WI38 (cell line): ENCODE measurements at regions not wholly inside any gene's neighbourhood (a gene's known extent, or its start where the extent isn't known, plus 50 kb on each side); places are given as distances from the start of the nearest gene placed in this dataset.

ENCODE experiments used
- H3K4me3 ChIP-seq: 2 replicates; pipeline ENCODE4 v1.5.1; 2011; ENCODE audit warnings: low read depth, mild to moderate bottlenecking, control low read depth, low read length
- TF ChIP-seq, protein P1 (sequence below): IDR thresholded peaks from 2 replicates; pipeline ENCODE4 v1.5.1; 2012; ENCODE audit warnings: low read depth, mild to moderate bottlenecking, control low read depth, low read length

DNA sequence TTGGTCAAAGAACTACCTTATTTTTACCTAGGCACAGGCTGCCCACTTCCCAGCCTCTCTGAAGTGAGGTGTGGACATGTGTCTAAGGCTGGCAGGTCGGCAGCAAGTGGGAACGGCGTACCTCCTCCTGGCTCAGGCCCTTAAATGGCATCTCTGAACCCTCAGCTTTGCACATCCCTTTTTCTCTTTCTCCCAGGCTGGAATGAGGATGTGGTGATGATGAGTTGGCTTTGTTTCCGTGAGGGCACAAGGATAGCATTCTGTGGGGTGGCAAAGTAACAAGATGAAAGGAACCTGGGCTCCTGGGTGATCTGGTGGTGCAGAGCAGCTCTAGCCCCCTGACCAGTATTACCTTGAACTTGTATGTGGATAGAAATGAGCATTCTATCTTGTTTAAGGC is 196.8 kb downstream of the REEP3 start:
- no peak overlapping the region for H3K4me3 ChIP-seq
- TF ChIP-seq, protein P1, sequence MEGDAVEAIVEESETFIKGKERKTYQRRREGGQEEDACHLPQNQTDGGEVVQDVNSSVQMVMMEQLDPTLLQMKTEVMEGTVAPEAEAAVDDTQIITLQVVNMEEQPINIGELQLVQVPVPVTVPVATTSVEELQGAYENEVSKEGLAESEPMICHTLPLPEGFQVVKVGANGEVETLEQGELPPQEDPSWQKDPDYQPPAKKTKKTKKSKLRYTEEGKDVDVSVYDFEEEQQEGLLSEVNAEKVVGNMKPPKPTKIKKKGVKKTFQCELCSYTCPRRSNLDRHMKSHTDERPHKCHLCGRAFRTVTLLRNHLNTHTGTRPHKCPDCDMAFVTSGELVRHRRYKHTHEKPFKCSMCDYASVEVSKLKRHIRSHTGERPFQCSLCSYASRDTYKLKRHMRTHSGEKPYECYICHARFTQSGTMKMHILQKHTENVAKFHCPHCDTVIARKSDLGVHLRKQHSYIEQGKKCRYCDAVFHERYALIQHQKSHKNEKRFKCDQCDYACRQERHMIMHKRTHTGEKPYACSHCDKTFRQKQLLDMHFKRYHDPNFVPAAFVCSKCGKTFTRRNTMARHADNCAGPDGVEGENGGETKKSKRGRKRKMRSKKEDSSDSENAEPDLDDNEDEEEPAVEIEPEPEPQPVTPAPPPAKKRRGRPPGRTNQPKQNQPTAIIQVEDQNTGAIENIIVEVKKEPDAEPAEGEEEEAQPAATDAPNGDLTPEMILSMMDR, result no peak

DNA sequence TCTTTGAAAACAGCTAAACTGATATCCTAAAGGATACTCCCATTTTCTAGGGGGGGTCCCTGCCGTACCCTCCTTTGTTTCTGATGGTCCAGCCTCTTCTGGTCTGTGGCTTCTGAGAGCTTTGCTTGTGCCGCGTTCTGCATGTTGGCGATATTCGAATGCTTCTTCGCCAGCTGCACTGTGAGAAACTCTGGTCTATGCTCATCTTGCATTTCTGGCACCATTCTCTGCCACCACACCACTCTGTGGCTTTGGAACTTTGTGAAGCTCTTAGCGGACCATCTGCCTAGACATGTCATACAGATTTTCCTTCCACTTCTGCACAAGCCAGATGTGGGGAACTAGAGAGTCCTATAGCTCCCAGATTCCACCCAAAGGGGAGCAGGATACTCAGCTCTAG is 197.2 kb downstream of the REEP3 start:
- TF ChIP-seq, protein P1, result no peak

DNA sequence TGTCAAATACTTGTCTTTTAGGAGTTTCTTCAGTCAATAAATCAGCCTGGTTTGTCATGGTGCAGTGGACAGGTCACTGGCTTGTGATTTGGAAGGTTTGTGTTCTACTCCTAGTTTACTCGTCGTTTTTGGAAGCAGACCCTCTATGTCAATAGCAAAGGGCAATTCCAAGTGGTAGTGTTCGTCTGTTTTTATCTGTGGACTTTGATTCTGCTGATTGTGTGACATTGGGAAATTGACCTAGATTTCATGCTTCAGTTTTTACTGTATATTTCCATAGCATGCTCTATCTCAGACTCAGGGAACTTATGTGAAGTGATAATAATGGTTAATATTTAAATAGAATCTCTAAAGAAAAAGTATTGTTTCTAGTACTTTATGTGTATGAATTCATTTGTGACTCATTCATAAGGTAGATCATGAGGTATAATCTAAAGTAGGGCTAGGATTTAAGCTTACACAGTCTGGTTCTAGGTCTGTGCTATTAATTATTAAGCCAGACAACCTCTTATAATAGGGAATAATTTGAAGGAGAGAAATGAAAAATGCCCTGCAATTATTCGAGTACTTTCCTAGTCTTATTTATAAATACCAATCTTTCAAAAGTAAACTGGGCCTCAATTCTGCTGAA is 198.1 kb downstream of the REEP3 start:
- no peak overlapping the region for H3K4me3 ChIP-seq
- TF ChIP-seq, protein P1, result no peak

More for the DNA sequence above, 197.2 kb downstream of the REEP3 start:
- H3K4me3 ChIP-seq, result no peak overlapping the region

DNA sequence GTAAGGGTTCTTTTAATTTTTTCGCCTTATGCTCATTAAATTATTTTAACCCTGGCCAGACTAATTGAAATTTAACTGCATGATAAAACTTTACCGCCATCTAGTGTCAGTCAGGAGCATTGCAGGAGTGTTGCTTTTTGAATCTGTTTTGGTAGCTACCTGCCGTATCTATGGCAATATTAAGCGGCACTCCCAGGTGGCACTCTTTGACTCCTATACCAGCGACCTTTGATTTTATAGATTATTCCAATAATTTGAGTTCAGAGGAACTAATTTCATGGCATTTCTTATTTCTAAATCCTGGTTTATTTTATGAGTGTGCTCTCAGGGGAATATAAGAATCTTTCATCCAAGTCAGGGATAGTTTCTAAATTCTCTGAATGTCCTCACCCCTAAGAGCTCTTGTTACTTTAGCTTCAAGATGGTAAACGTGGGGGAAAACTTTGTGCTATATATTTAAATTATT is 198.9 kb downstream of the REEP3 start:
- TF ChIP-seq, protein P1, result peak; percentile 86
- H3K4me3 ChIP-seq, result no peak overlapping the region

DNA sequence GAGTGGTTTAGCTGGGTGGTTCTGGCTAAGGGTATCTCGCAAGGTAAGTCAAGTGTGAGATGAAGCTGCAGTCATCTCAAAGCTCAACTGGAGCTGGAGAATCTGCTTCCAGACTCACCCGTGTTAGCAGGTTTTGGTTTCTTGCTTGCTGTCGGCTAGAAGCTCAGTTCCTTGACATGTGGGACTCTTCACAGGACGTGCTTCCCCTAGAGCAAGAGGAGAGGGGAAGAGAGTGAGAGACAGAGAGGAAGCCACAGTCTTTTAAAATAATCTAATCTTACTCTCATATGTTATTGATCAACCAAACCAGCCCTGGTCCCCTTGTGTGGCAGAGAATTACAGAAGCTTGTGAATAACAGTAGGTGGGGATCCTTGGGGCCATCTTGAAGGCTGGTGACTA is 199.5 kb downstream of the REEP3 start:
- no peak overlapping the region for H3K4me3 ChIP-seq
- TF ChIP-seq, protein P1, result no peak

DNA sequence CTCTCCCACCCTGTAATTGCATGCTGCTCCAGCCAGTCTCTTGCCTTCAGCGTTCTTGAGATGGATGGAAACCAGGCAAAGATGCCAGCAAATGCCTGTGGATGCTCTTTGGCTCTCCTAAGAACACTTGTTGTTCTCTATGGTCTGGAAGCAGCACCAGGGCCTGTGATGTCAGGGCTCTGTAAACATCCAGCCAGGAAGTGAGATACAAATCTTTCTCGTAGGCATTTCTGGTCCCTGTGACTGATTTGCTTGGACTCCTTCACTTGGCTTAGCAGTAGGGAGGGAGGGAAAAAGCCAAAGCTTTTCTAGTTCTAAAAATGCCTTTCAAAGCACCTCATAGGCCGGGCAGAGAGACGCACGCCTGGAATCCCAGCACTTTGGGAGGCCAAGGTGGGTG is 201.3 kb downstream of the REEP3 start:
- TF ChIP-seq, protein P1, result no peak
- no peak overlapping the region for H3K4me3 ChIP-seq

DNA sequence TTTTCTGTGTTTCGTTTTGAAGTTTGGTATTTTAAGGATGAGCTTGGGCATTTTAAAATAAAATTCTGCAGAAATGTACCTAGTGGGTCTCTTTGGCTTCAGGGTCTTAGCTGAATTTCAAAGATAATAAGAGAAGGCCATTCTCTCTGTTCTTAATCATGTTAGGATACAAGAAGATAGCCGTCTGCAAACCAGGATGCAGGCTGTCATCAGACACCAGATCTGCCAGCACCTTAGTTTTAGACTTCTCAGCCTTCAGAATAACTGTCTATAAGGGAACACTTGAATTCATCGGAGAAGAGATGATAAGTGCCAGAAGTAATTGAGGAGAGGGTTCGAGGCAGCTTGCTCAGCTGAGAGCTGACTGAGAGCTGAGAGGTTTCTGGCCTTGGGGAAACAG is 202.1 kb downstream of the REEP3 start:
- TF ChIP-seq, protein P1, result no peak
- H3K4me3 ChIP-seq, result no peak overlapping the region
